ENCODE measurements at regions not wholly inside any gene's neighbourhood (a gene's known extent, or its start where the extent isn't known, plus 50 kb on each side); places are given as distances from the start of the nearest gene placed in this dataset.

- TF ChIP-seq CTCF (IDR thresholded peaks at IDR 0.05), result no peak
- no peak for TF ChIP-seq ZFX (IDR thresholded peaks at IDR 0.05; ENCODE audit: borderline replicate concordance)
- H3K27ac ChIP-seq, result no peak overlapping the region
These were observed 96.5 kb downstream of the HMX1 start for GRCh38 chr4:8775121-8775520.

DNA sequence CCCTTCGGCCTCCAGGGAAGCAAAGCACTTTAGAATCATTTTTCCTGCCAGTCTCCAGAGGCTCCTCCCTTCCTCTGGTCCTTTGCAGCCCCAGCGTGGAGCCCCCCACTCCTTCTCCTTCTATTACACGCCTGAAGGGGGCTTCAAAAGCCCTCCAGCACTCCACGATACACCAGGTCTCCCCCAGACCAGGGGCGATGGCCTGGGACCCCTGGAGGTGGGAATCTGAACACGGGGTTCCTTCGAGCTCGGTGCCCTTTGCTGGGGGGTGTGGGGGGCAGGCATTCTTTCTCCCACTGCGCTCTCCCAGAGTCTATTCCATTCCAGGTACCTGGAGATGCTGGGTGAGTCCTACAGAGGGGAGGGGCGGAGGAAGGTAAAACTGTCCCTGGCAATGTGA, 97.6 kb downstream of the HMX1 start:
- no peak for TF ChIP-seq CTCF (IDR thresholded peaks at IDR 0.05)
- no peak for TF ChIP-seq ZFX (IDR thresholded peaks at IDR 0.05; ENCODE audit: borderline replicate concordance)
- H3K27ac ChIP-seq, result no peak overlapping the region

DNA sequence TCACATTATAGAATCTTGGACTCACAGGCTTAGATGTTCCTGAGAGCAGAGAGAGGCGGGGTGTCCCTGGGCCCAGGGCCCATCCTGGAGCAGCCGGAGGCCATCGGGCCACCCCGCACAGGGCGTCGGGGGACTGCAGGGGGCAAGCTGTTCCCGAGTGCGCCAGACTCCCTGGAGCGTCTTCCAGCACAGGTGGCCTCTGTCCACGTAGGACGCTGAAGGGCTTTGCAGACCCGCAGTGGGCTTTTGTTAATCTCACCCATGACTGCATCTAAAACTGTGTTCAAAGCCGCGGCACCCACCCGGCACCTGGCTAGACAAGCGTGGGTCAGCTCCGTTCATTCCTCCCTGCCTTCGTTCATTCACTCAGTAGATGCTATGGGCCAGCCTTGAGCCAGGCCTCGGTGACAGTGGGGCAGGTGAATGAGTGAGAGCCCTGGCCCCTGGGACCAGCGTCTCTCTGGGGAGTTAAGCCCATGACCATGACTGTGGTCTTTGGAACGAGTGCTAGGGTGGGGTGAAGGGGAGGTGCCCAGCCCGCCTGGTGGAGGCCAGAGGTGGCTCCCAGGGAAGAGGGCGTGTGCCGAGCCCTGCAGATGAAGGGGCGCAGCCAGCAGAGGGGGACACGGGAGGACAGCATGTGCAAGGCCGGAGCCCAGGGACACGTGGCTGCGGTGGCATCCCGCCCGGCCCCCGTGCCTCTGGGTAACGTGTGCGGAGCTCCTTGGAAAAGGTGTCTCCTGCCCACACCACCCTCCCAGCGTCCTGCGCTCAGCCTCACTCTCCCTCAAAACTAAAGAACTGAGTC, 98.3 kb downstream of the HMX1 start:
- no peak for TF ChIP-seq ZFX (IDR thresholded peaks at IDR 0.05; ENCODE audit: borderline replicate concordance)
- no peak for TF ChIP-seq CTCF (IDR thresholded peaks at IDR 0.05)
- H3K27ac ChIP-seq, result no peak overlapping the region

DNA sequence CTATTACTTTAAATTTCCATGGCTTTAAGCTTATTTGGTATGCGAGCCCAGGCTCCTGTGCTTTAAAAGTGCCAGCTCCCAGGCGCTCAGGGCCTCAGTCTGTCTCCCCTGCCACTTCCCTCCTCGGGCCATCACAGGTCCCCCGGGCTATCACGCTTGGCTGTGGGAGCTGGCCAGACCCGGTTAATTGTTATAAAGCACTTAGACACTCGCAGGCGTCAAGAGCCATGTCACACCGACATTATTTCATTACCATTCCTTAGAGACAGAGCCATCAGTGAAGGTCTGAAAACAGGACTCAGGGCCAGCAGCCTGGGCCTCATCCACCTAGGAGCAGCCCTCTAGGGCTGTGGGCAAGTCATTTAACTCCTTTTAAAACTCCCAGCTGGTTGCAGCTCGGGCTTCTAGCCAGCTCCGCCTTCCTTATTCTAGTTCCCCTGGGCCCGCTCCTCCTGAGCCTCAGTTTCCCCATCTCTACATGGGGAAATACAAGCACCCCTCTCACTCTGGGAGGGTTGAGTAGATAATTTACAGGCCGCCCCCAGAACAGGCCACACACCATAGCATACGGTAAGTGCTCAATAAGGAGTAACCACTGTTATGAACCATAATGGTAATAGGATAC, 99.0 kb downstream of the HMX1 start:
- no peak for TF ChIP-seq ZFX (IDR thresholded peaks at IDR 0.05; ENCODE audit: borderline replicate concordance)
- TF ChIP-seq CTCF (IDR thresholded peaks at IDR 0.05), result no peak

GRCh38 chr4:8771666-8772065, 100.0 kb downstream of the HMX1 start:
- TF ChIP-seq ZFX (IDR thresholded peaks at IDR 0.05; ENCODE audit: borderline replicate concordance), result no peak
- no peak for TF ChIP-seq CTCF (IDR thresholded peaks at IDR 0.05)
- no peak overlapping the region for H3K27ac ChIP-seq

More for the DNA sequence above, 99.0 kb downstream of the HMX1 start:
- H3K27ac ChIP-seq, result no peak overlapping the region

DNA sequence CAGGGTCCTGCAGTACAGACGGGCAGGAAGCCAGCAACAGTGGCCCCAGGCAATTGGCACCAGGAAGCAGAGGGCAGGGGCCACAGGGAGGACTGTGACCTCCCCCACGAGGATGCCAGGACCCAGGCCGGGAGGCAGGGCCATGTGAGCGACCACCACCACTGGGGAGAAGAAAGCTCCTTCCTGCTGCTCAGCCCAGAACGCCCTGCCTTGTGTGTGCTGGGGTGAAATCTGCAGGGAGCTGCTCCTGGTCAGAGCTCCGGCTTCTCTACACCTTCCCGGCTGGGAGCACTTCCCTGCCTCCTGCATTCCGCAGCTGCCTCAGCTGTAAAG, 100.4 kb downstream of the HMX1 start:
- TF ChIP-seq CTCF (IDR thresholded peaks at IDR 0.05), result no peak
- TF ChIP-seq ZFX (IDR thresholded peaks at IDR 0.05; ENCODE audit: borderline replicate concordance), result no peak

DNA sequence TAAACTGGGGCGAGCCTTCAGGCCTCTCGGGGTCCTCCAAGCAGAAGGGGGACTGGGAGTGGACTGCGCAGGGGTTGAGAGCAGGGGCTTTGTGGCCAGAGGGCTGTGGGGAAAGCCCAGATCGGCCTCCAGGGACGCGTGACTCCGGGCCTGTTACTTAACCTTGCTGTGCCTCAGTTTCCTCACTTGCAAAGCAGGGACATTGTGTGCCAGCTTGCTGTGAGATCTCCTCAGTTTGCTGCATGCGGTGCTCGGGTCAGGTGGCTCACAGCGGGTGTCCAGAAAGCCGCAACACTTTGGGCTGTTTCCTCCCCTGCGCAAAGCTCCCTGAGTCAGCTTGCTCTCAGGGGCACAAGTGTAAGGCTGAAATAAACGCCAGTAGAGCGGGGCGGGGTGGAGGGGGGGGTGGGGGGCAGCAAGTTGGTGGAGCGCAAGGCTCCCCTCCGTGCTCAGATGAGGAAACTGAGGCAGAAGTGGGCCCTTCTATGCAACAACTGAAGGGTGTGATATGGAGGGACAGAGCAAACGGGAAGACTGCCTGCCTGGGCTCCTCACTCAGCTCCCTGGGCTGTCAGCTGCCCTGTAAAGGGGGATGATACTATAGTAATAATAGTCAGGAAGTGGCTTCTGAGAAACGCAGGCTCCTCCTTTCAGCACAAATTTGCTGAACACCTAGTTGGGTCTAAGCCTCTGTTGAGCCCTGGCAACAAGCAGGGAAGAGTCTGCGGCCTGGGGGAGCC, 101.0 kb downstream of the HMX1 start:
- TF ChIP-seq ZFX (IDR thresholded peaks at IDR 0.05; ENCODE audit: borderline replicate concordance), result no peak
- no peak overlapping the region for H3K27ac ChIP-seq

More for the DNA sequence above, 100.4 kb downstream of the HMX1 start:
- no peak overlapping the region for H3K27ac ChIP-seq
